HEK293 (cell line): ENCODE measurements at regions not wholly inside any gene's neighbourhood (a gene's known extent, or its start where the extent isn't known, plus 50 kb on each side); places are given as distances from the start of the nearest gene placed in this dataset.

ENCODE experiments used
- CTCF ChIA-PET: fragments of 350-600 bp; formaldehyde crosslinking; extraction: SDS; loops from one replicate; lab custom pipeline; 2021; ENCODE audit warnings: antibody characterized with exemption; lab: Yijun Ruan, JAX
- POLR2A ChIA-PET: fragments of 300-600 bp; formaldehyde crosslinking; extraction: SDS; loops from one replicate; lab custom pipeline; 2020; ENCODE audit warnings: antibody characterized with exemption, inconsistent platforms; lab: Yijun Ruan, JAX
- H3K27ac ChIP-seq: fragments of 200-500 bp; sonication (Bioruptor generic); 2 replicates; pipeline ENCODE4 v1.5.1; 2014; ENCODE audit warnings: low read depth, low read length, control low read depth, inconsistent platforms; ENCODE audit errors: extremely low read depth
- H3K36me3 ChIP-seq, 2 experiments: fragments of 200-500 bp in 1 of 2; sonication (Bioruptor generic) in 1 of 2; 1 replicate in 1 of 2; 2 replicates in 1 of 2; pipeline ENCODE4 v1.5.1; 2014 to 2017; ENCODE audit warnings: inconsistent platforms in 2 of 2, low read length in 2 of 2; ENCODE audit not compliant: control insufficient read depth in 2 of 2, insufficient read depth in 1 of 2
- H3K4me1 ChIP-seq: fragments of 200-500 bp; sonication (Bioruptor generic); 2 replicates; pipeline ENCODE4 v1.5.1; 2014; ENCODE audit warnings: mild to moderate bottlenecking, low read length, inconsistent platforms; ENCODE audit not compliant: control insufficient read depth, insufficient read depth
- H3K4me3 ChIP-seq: 2 replicates; pipeline ENCODE4 v1.5.1; 2011; ENCODE audit warnings: low read depth, mild to moderate bottlenecking, control low read depth, low read length, moderate library complexity
- H3K9me3 ChIP-seq: fragments of 200-500 bp; sonication (Bioruptor generic); 2 replicates; pipeline ENCODE4 v1.5.1; 2014; ENCODE audit warnings: low read depth, low read length, inconsistent platforms; ENCODE audit not compliant: control insufficient read depth, insufficient read depth
- BCL11B ChIP-seq: fragments of 450-650 bp; formaldehyde crosslinking; IDR thresholded peaks from 2 replicates; pipeline ENCODE4 v1.5.1; 2016; ENCODE audit warnings: low read depth, missing biosample characterization, missing genetic modification characterization
- GLIS2 ChIP-seq: fragments of 450-650 bp; formaldehyde crosslinking; IDR thresholded peaks from 2 replicates; pipeline ENCODE4 v1.5.1; 2016; ENCODE audit warnings: missing biosample characterization, missing genetic modification characterization
- IKZF3 ChIP-seq: fragments of 450-650 bp; IDR thresholded peaks from 2 replicates; pipeline ENCODE4 v1.5.0; 2018; ENCODE audit warnings: missing biosample characterization, mild to moderate bottlenecking, missing genetic modification characterization, moderate library complexity
- MYNN ChIP-seq: fragments of 450-650 bp; formaldehyde crosslinking; IDR thresholded peaks from 2 replicates; pipeline ENCODE4 v1.5.1; 2016; ENCODE audit warnings: missing biosample characterization, missing genetic modification characterization, borderline replicate concordance
- PRDM10 ChIP-seq: fragments of 450-650 bp; formaldehyde crosslinking; IDR thresholded peaks from 2 replicates; pipeline ENCODE4 v1.5.1; 2016; ENCODE audit warnings: missing biosample characterization, missing genetic modification characterization
- SP2 ChIP-seq: fragments of 450-650 bp; formaldehyde crosslinking; IDR thresholded peaks from 2 replicates; pipeline ENCODE4 v1.5.1; 2016; ENCODE audit warnings: missing biosample characterization, missing genetic modification characterization
- SP3 ChIP-seq: fragments of 450-650 bp; formaldehyde crosslinking; IDR thresholded peaks from 2 replicates; pipeline ENCODE4 v1.5.1; 2016; ENCODE audit warnings: missing biosample characterization, missing genetic modification characterization
- YY1 ChIP-seq: fragments of 450-650 bp; formaldehyde crosslinking; IDR thresholded peaks from 2 replicates; pipeline ENCODE4 v1.5.1; 2018; ENCODE audit warnings: missing biosample characterization, missing genetic modification characterization
- ZBTB48 ChIP-seq: fragments of 450-650 bp; formaldehyde crosslinking; IDR thresholded peaks from 2 replicates; pipeline ENCODE4 v1.5.1; 2016; ENCODE audit warnings: missing biosample characterization, missing genetic modification characterization
- ZNF157 ChIP-seq: fragments of 450-650 bp; formaldehyde crosslinking; IDR thresholded peaks from 2 replicates; pipeline ENCODE4 v1.5.1; 2016; ENCODE audit warnings: missing biosample characterization, missing genetic modification characterization
- ZNF354C ChIP-seq: fragments of 450-650 bp; formaldehyde crosslinking; IDR thresholded peaks from 2 replicates; pipeline ENCODE4 v1.5.1; 2016; ENCODE audit warnings: missing biosample characterization, missing genetic modification characterization, low read depth, borderline replicate concordance
- ZNF398 ChIP-seq: fragments of 450-650 bp; formaldehyde crosslinking; IDR thresholded peaks from 2 replicates; pipeline ENCODE4 v1.5.1; 2017; ENCODE audit warnings: missing biosample characterization, missing genetic modification characterization
- ZNF48 ChIP-seq: fragments of 450-650 bp; formaldehyde crosslinking; IDR thresholded peaks from 2 replicates; pipeline ENCODE4 v1.5.1; 2016; ENCODE audit warnings: missing biosample characterization, missing genetic modification characterization
- ZNF560 ChIP-seq: fragments of 450-650 bp; formaldehyde crosslinking; IDR thresholded peaks from 2 replicates; pipeline ENCODE4 v1.5.1; 2017; ENCODE audit warnings: missing biosample characterization, missing genetic modification characterization, borderline replicate concordance
- ZNF626 ChIP-seq: fragments of 450-650 bp; sonication (Bioruptor Pico); formaldehyde crosslinking; IDR thresholded peaks from 2 replicates; pipeline ENCODE4 v1.5.1; 2018; ENCODE audit warnings: missing biosample characterization, missing genetic modification characterization, inconsistent platforms
- ZNF660 ChIP-seq: fragments of 450-650 bp; IDR thresholded peaks from 2 replicates; pipeline ENCODE4 v1.5.1; 2018; ENCODE audit warnings: missing biosample characterization, mild to moderate bottlenecking, missing genetic modification characterization
- ZNF670 ChIP-seq: fragments of 450-650 bp; formaldehyde crosslinking; IDR thresholded peaks from 2 replicates; pipeline ENCODE4 v1.5.1; 2016; ENCODE audit warnings: missing biosample characterization, missing genetic modification characterization, low read depth
- TF ChIP-seq, protein P1 (sequence below): fragments of 450-650 bp; formaldehyde crosslinking; IDR thresholded peaks from 2 replicates; pipeline ENCODE4 v1.5.1; 2016; ENCODE audit warnings: missing biosample characterization, missing genetic modification characterization
- TF ChIP-seq, protein P2 (sequence below): fragments of 450-650 bp; formaldehyde crosslinking; IDR thresholded peaks from 2 replicates; pipeline ENCODE4 v1.5.1; 2016; ENCODE audit warnings: missing biosample characterization, missing genetic modification characterization
- TF ChIP-seq, protein P3 (sequence below): fragments of 450-650 bp; formaldehyde crosslinking; IDR thresholded peaks from 2 replicates; pipeline ENCODE4 v1.5.1; 2016; ENCODE audit warnings: missing biosample characterization, missing genetic modification characterization, low read depth

DNA sequence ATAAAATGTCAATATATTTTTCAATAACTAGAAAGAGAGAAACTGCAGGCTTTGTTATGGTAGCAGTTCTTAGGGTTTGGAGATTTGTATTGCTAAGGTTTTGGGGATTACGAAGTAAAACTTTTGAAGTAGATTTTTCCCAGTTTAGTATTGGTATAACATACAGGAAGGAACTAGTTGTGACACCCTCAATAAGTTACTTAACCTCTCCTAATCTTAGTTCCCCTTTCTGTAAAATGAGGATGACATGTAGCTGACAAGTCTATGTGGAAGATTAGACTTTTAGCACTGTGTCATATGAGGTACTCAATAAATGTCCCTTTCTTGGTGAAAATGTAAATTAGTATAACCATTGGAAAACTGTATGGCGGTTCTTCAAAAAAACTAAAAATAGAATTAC is 73.4 kb upstream of the ATG10 start:
- no peak for TF ChIP-seq ZNF560
- no peak for TF ChIP-seq ZNF354C
- no peak for TF ChIP-seq ZNF660
- TF ChIP-seq PRDM10 (tag by site-specific recombination), result no peak
- no peak for TF ChIP-seq GLIS2 (tag by site-specific recombination)
- TF ChIP-seq ZNF670, result no peak
- TF ChIP-seq IKZF3 (tag by site-specific recombination), result no peak
- TF ChIP-seq, protein P1, sequence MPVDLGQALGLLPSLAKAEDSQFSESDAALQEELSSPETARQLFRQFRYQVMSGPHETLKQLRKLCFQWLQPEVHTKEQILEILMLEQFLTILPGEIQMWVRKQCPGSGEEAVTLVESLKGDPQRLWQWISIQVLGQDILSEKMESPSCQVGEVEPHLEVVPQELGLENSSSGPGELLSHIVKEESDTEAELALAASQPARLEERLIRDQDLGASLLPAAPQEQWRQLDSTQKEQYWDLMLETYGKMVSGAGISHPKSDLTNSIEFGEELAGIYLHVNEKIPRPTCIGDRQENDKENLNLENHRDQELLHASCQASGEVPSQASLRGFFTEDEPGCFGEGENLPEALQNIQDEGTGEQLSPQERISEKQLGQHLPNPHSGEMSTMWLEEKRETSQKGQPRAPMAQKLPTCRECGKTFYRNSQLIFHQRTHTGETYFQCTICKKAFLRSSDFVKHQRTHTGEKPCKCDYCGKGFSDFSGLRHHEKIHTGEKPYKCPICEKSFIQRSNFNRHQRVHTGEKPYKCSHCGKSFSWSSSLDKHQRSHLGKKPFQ (tag by site-specific recombination), result no peak
- no peak for TF ChIP-seq ZNF48 (tag by site-specific recombination)
- TF ChIP-seq, protein P2, sequence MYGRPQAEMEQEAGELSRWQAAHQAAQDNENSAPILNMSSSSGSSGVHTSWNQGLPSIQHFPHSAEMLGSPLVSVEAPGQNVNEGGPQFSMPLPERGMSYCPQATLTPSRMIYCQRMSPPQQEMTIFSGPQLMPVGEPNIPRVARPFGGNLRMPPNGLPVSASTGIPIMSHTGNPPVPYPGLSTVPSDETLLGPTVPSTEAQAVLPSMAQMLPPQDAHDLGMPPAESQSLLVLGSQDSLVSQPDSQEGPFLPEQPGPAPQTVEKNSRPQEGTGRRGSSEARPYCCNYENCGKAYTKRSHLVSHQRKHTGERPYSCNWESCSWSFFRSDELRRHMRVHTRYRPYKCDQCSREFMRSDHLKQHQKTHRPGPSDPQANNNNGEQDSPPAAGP (tag by site-specific recombination), result no peak
- TF ChIP-seq, protein P3, sequence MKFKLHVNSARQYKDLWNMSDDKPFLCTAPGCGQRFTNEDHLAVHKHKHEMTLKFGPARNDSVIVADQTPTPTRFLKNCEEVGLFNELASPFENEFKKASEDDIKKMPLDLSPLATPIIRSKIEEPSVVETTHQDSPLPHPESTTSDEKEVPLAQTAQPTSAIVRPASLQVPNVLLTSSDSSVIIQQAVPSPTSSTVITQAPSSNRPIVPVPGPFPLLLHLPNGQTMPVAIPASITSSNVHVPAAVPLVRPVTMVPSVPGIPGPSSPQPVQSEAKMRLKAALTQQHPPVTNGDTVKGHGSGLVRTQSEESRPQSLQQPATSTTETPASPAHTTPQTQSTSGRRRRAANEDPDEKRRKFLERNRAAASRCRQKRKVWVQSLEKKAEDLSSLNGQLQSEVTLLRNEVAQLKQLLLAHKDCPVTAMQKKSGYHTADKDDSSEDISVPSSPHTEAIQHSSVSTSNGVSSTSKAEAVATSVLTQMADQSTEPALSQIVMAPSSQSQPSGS (tag by site-specific recombination), result no peak
- no peak for TF ChIP-seq ZBTB48 (tag by site-specific recombination)
- TF ChIP-seq ZNF398 (tag by site-specific recombination), result no peak
- TF ChIP-seq BCL11B (tag by site-specific recombination), result no peak
- TF ChIP-seq ZNF157 (tag by site-specific recombination), result no peak
- no peak for TF ChIP-seq SP3
- TF ChIP-seq YY1 (tag by site-specific recombination), result no peak
- no peak for TF ChIP-seq SP2 (tag by site-specific recombination)
- TF ChIP-seq MYNN, result no peak
- TF ChIP-seq ZNF626 (tag by site-specific recombination), result no peak
- TF ChIP-seq, all 188 proteins: peak for 0
- no peak overlapping the region for H3K27ac ChIP-seq
- H3K4me3 ChIP-seq, result no peak overlapping the region
- H3K4me1 ChIP-seq, result no peaks in the 10 kb centered on the region
- H3K36me3 ChIP-seq, result no peaks in the 10 kb centered on the region
- H3K9me3 ChIP-seq, result no peaks in the 10 kb centered on the region
- ChIA-PET POLR2A (no interaction called here), CTCF (no interaction called here)
